ENCODE measurements at regions not wholly inside any gene's neighbourhood (a gene's known extent, or its start where the extent isn't known, plus 50 kb on each side); places are given as distances from the start of the nearest gene placed in this dataset.
"Not testable (repeated sequence)": the region's sequence is repeated elsewhere in the genome, so short reads cannot be mapped to it uniquely, and the experiment has no call there.

GRCh38 chr3:195999176-195999575 is 82.7 kb downstream of the TFRC start:
- DNase-seq (ENCODE audit: low read depth): not testable (repeated sequence)

- not testable (repeated sequence) for DNase-seq (ENCODE audit: low read depth)
Measured at GRCh38 chr3:195996314-195996713, 85.6 kb downstream of the TFRC start.

- DNase-seq (ENCODE audit: low read depth): peak; percentile 52
Measured at GRCh38 chr3:195994343-195994742, 86.0 kb upstream of the TNK2 start.

GRCh38 chr3:195993671-195994070 is 85.3 kb upstream of the TNK2 start:
- DNase-seq (ENCODE audit: low read depth): not testable (repeated sequence)

- not testable (repeated sequence) for DNase-seq (ENCODE audit: low read depth)
Measured at GRCh38 chr3:195992956-195993595, 84.7 kb upstream of the TNK2 start.

- not testable (repeated sequence) for DNase-seq (ENCODE audit: low read depth)
Measured at GRCh38 chr3:195991986-195992385, 83.6 kb upstream of the TNK2 start.

- not testable (repeated sequence) for DNase-seq (ENCODE audit: low read depth)
Measured at GRCh38 chr3:195991243-195991642, 82.9 kb upstream of the TNK2 start.

GRCh38 chr3:195990841-195991174 is 82.5 kb upstream of the TNK2 start:
- not testable (repeated sequence) for DNase-seq (ENCODE audit: low read depth)

- peak; percentile 86 for DNase-seq (ENCODE audit: low read depth)
Measured at GRCh38 chr3:195989921-195990840, 81.8 kb upstream of the TNK2 start.

GRCh38 chr3:195989197-195989920 is 81.0 kb upstream of the TNK2 start:
- peak; percentile 30 for DNase-seq (ENCODE audit: low read depth)

- DNase-seq (ENCODE audit: low read depth): not testable (repeated sequence)
Measured at GRCh38 chr3:195988764-195989163, 80.4 kb upstream of the TNK2 start.

- DNase-seq (ENCODE audit: low read depth): not testable (repeated sequence)
Measured at GRCh38 chr3:195987001-195987400, 78.7 kb upstream of the TNK2 start.

- not testable (repeated sequence) for DNase-seq (ENCODE audit: low read depth)
Measured at GRCh38 chr3:195986576-195986975, 78.2 kb upstream of the TNK2 start.

- not testable (repeated sequence) for DNase-seq (ENCODE audit: low read depth)
Measured at GRCh38 chr3:195985348-195985920, 77.1 kb upstream of the TNK2 start.

GRCh38 chr3:195984392-195985030 is 76.2 kb upstream of the TNK2 start:
- DNase-seq (ENCODE audit: low read depth): not testable (repeated sequence)

GRCh38 chr3:195983880-195984279 is 75.5 kb upstream of the TNK2 start:
- not testable (repeated sequence) for DNase-seq (ENCODE audit: low read depth)

- DNase-seq (ENCODE audit: low read depth): not testable (repeated sequence)
Measured at GRCh38 chr3:195982754-195983153, 74.4 kb upstream of the TNK2 start.

- DNase-seq (ENCODE audit: low read depth): not testable (repeated sequence)
Measured at GRCh38 chr3:195981778-195982177, 73.4 kb upstream of the TNK2 start.

GRCh38 chr3:195979877-195980276 is 71.5 kb upstream of the TNK2 start:
- DNase-seq (ENCODE audit: low read depth): not testable (repeated sequence)

GRCh38 chr3:195978585-195978984 is 70.2 kb upstream of the TNK2 start:
- DNase-seq (ENCODE audit: low read depth): not testable (repeated sequence)

- DNase-seq (ENCODE audit: low read depth): not testable (repeated sequence)
Measured at GRCh38 chr3:195976876-195977275, 68.5 kb upstream of the TNK2 start.

- not testable (repeated sequence) for DNase-seq (ENCODE audit: low read depth)
Measured at GRCh38 chr3:195974281-195974680, 65.9 kb upstream of the TNK2 start.

Measured in EH (cell line).